GM12878 (cell line): ENCODE measurements at regions not wholly inside any gene's neighbourhood (a gene's known extent, or its start where the extent isn't known, plus 50 kb on each side); places are given as distances from the start of the nearest gene placed in this dataset.

ENCODE experiments used
- ATAC-seq: fragments of 200-7000 bp; cut with Tn5 transposase; 3 replicates; pipeline ENCODE4 v1.9.1; 2020; ENCODE audit warnings: mild to moderate bottlenecking, moderate library complexity
- BruUV-seq: library from RNA; stranded (reverse); fragments of 400-500 nt; replicated peaks from 2 replicates; lab custom pipeline; 2021; lab: Mats Ljungman, UMichigan
- CTCF ChIA-PET: fragments of 300-600 bp; sonication (Branson Sonifier 250); formaldehyde crosslinking; extraction: SDS; loops from one replicate; lab custom pipeline; 2021; ENCODE audit warnings: inconsistent platforms; lab: Yijun Ruan, JAX
- POLR2A ChIA-PET: fragments of 350-600 bp; formaldehyde crosslinking; extraction: SDS; loops from one replicate; lab custom pipeline; 2021; ENCODE audit warnings: inconsistent platforms; lab: Charles Lee
- RAD21 ChIA-PET: fragments of 300-600 bp; sonication (Branson Sonifier 250); formaldehyde crosslinking; loops from one replicate; lab custom pipeline; 2023; ENCODE audit warnings: antibody characterized with exemption; ENCODE audit not compliant: unreplicated experiment; lab: Charles Lee
- SMC1A ChIA-PET: fragments of 300-600 bp; sonication (Branson Sonifier 250); formaldehyde crosslinking; loops from one replicate; lab custom pipeline; 2023; ENCODE audit not compliant: unreplicated experiment, uncharacterized antibody; lab: Charles Lee
- DNase-seq: peaks from one replicate; pipeline ENCODE4 v3.0.0-alpha.2; 2011; ENCODE audit warnings: low read depth, low spot score
- FAIRE-seq: peaks from 3 replicates; lab custom pipeline; 2011; peaks lifted over from hg19 to GRCh38; lab: Jason Lieb, UNC
- H2AFZ ChIP-seq: 2 replicates; pipeline ENCODE4 v1.6.0; 2011; ENCODE audit warnings: low read depth, low read length, control low read depth; ENCODE audit not compliant: control insufficient read depth
- H3K27ac ChIP-seq: 2 replicates; pipeline ENCODE4 v1.5.1; 2011; ENCODE audit warnings: control low read depth; ENCODE audit not compliant: control insufficient read depth, insufficient read depth
- H3K27me3 ChIP-seq, 2 experiments: replicated peaks in 1 of 2; 2 replicates each; pipeline versions ENCODE4 v1.6.0 to v1.6.1; 2011; ENCODE audit warnings: low read length in 1 of 2; ENCODE audit not compliant: control insufficient read depth in 2 of 2, insufficient read depth in 2 of 2
- H3K36me3 ChIP-seq, 2 experiments: 2 replicates each; pipeline ENCODE4 v1.5.1; 2011; ENCODE audit warnings: low read length in 1 of 2; ENCODE audit not compliant: control insufficient read depth in 2 of 2, insufficient read depth in 2 of 2
- H3K4me1 ChIP-seq: 2 replicates; pipeline ENCODE4 v1.6.1; 2011; ENCODE audit warnings: mild to moderate bottlenecking, low read length, moderate library complexity, mixed read lengths; ENCODE audit not compliant: control insufficient read depth, insufficient read depth
- H3K4me2 ChIP-seq: 2 replicates; pipeline ENCODE4 v1.6.0; 2011; ENCODE audit warnings: control low read depth; ENCODE audit not compliant: control insufficient read depth, insufficient read depth
- H3K4me3 ChIP-seq: fragments of 200-600 bp; sonication (generic); 2 replicates; pipeline ENCODE4 v1.5.1; 2016
- H3K79me2 ChIP-seq: 2 replicates; pipeline ENCODE4 v1.6.0; 2011; ENCODE audit warnings: low read length; ENCODE audit not compliant: control insufficient read depth, insufficient read depth
- H3K9ac ChIP-seq: 2 replicates; pipeline ENCODE4 v1.8.0; 2011; ENCODE audit warnings: low read length, control low read depth, mixed read lengths; ENCODE audit not compliant: control insufficient read depth, insufficient read depth
- H3K9me3 ChIP-seq: replicated peaks from 3 replicates; pipeline ENCODE4 v1.5.1; 2011; ENCODE audit warnings: mild to moderate bottlenecking, low read length; ENCODE audit not compliant: control insufficient read depth, insufficient read depth
- H4K20me1 ChIP-seq: 2 replicates; pipeline ENCODE4 v1.6.0; 2011; ENCODE audit not compliant: control insufficient read depth, insufficient read depth
- CHD1 ChIP-seq: IDR thresholded peaks from 2 replicates; pipeline ENCODE4 v1.6.1; 2012; ENCODE audit warnings: low read depth, low read length, improper control_type of control experiment
- CHD2 ChIP-seq: IDR thresholded peaks from 2 replicates; pipeline ENCODE4 v1.6.1; 2011; ENCODE audit warnings: low read depth, low read length, improper control_type of control experiment, borderline replicate concordance
- GABPA ChIP-seq: IDR thresholded peaks from 2 replicates; pipeline ENCODE4 v1.6.1; 2014; ENCODE audit warnings: antibody characterized with exemption, low read depth, mild to moderate bottlenecking, inconsistent platforms
- IKZF2 ChIP-seq, 2 experiments: fragments of 450-650 bp; IDR thresholded peaks; 2 replicates each; pipeline ENCODE4 v1.6.1; 2017; ENCODE audit warnings: mild to moderate bottlenecking in 2 of 2, moderate library complexity in 2 of 2
- KDM1A ChIP-seq: fragments of 200-600 bp; sonication (generic); IDR thresholded peaks from 2 replicates; pipeline ENCODE4 v1.6.1; 2016; ENCODE audit warnings: borderline replicate concordance
- MYC ChIP-seq: IDR thresholded peaks from 2 replicates; pipeline ENCODE4 v1.6.1; 2011; ENCODE audit warnings: mild to moderate bottlenecking, low read length, moderate library complexity, inconsistent platforms; ENCODE audit not compliant: insufficient read depth, insufficient replicate concordance, insufficient read length, severe bottlenecking
- SP1 ChIP-seq: IDR thresholded peaks from one replicate; pipeline ENCODE4 v1.6.1; 2011; ENCODE audit warnings: low read depth, low read length
- ZNF687 ChIP-seq: fragments of 450-650 bp; IDR thresholded peaks from 2 replicates; pipeline ENCODE4 v1.6.1; 2017; ENCODE audit warnings: mild to moderate bottlenecking, moderate library complexity
- WGBS: methylation state at CpG from one replicate; pipeline ENCODE4 v1.1.6; 2016; ENCODE audit warnings: low lambda C conversion rate; ENCODE audit not compliant: insufficient replicate concordance, insufficient coverage; ENCODE audit errors: missing lambda C conversion rate; 5-methylcytosine and 5-hydroxymethylcytosine counted together
- in situ Hi-C: fragments of 300-500 bp; cut with MboI; formaldehyde crosslinking; loops from 9 replicates; pipeline ENCODE4 v1.14.3; 2018; ENCODE audit warnings: mixed read lengths
- intact Hi-C: fragments of 100-400 bp; cut with micrococcal nuclease; formaldehyde crosslinking; loops from one replicate; pipeline ENCODE4 v1.14.2; 2022; ENCODE audit not compliant: unreplicated experiment
- TF ChIP-seq, protein P1 (sequence below): IDR thresholded peaks from 2 replicates; pipeline ENCODE4 v1.6.1; 2011; ENCODE audit warnings: borderline replicate concordance, low read depth, mild to moderate bottlenecking, moderate library complexity, low read length; ENCODE audit not compliant: insufficient read depth, poor library complexity, severe bottlenecking
- TF ChIP-seq, protein P2 (sequence below): IDR thresholded peaks from 2 replicates; pipeline ENCODE4 v1.6.1; 2012; ENCODE audit warnings: low read length, inconsistent platforms

- Histone ChIP-seq H3K36me3 (no peaks in the 10 kb centered on the region), H3K9ac (no peak overlapping the region)
- no peak for TF ChIP-seq MYC
- no peak for TF ChIP-seq IKZF2 (IDR thresholded peaks at IDR 0.05)
- TF ChIP-seq, protein P1, sequence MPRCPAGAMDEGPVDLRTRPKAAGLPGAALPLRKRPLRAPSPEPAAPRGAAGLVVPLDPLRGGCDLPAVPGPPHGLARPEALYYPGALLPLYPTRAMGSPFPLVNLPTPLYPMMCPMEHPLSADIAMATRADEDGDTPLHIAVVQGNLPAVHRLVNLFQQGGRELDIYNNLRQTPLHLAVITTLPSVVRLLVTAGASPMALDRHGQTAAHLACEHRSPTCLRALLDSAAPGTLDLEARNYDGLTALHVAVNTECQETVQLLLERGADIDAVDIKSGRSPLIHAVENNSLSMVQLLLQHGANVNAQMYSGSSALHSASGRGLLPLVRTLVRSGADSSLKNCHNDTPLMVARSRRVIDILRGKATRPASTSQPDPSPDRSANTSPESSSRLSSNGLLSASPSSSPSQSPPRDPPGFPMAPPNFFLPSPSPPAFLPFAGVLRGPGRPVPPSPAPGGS = no peak
- no peak for TF ChIP-seq CHD1
- no peak for TF ChIP-seq SP1
- TF ChIP-seq, protein P2, sequence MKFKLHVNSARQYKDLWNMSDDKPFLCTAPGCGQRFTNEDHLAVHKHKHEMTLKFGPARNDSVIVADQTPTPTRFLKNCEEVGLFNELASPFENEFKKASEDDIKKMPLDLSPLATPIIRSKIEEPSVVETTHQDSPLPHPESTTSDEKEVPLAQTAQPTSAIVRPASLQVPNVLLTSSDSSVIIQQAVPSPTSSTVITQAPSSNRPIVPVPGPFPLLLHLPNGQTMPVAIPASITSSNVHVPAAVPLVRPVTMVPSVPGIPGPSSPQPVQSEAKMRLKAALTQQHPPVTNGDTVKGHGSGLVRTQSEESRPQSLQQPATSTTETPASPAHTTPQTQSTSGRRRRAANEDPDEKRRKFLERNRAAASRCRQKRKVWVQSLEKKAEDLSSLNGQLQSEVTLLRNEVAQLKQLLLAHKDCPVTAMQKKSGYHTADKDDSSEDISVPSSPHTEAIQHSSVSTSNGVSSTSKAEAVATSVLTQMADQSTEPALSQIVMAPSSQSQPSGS = no peak
- no peak for TF ChIP-seq CHD2
- no peak for TF ChIP-seq KDM1A
- TF ChIP-seq GABPA = no peak
- no peak for TF ChIP-seq ZNF687
- TF ChIP-seq, all 136 proteins: peak for 0
- ATAC-seq = no peak
- no peak overlapping the region for H3K27ac ChIP-seq
- no peak for DNase-seq
- no peaks in the 10 kb centered on the region for H3K4me1 ChIP-seq
- H3K27me3 ChIP-seq = no peaks in the 10 kb centered on the region
- no peaks in the 10 kb centered on the region for H3K9me3 ChIP-seq
- no peaks in the 10 kb centered on the region for H3K79me2 ChIP-seq
- ChIA-PET SMC1A (no interaction called here), RAD21 (no interaction called here), CTCF (no interaction called here), POLR2A (no interaction called here)
- WGBS = 6% methylated on average over 10 of the region's 10 CpGs
- no peak for FAIRE-seq
- H4K20me1 ChIP-seq = no peaks in the 10 kb centered on the region
- no TSS peak for BruUV-seq
- H3K4me3 ChIP-seq = no peak overlapping the region
- intact Hi-C loops = no loop called here
- no peak overlapping the region for H2AFZ ChIP-seq
- in situ Hi-C loops = no loop called here
- H3K4me2 ChIP-seq = no peak overlapping the region
These were observed 98.2 kb downstream of the GLRX3 start for GRCh38 chr10:130234171-130234965.
